HG02884 (cell line): ENCODE measurements at regions not wholly inside any gene's neighbourhood (a gene's known extent, or its start where the extent isn't known, plus 50 kb on each side); places are given as distances from the start of the nearest gene placed in this dataset.
"Not testable (repeated sequence)": the region's sequence is repeated elsewhere in the genome, so short reads cannot be mapped to it uniquely, and the experiment has no call there.

Source experiments
- ATAC-seq: cut with Tn5 transposase; IDR thresholded peaks from one replicate; pipeline ENCODE4 v1.9.1; 2021; ENCODE audit warnings: mild to moderate bottlenecking, moderate library complexity; ENCODE audit not compliant: unreplicated experiment

- ATAC-seq, result no peak
Measured at GRCh38 chr1:102821707-102822106, 286.6 kb downstream of the COL11A1 start.

GRCh38 chr1:102800406-102800805 lies 307.9 kb downstream of the COL11A1 start:
- ATAC-seq, result no peak

- ATAC-seq, result no peak
Measured at GRCh38 chr1:102799496-102799895, 308.8 kb downstream of the COL11A1 start.

GRCh38 chr1:102798718-102799117 lies 309.6 kb downstream of the COL11A1 start:
- ATAC-seq, result no peak

- no peak for ATAC-seq
Measured at GRCh38 chr1:102796429-102796828, 311.9 kb downstream of the COL11A1 start.

- no peak for ATAC-seq
Measured at GRCh38 chr1:102790997-102791396, 317.3 kb downstream of the COL11A1 start.

- ATAC-seq, result not testable (repeated sequence)
Measured at GRCh38 chr1:102789951-102790350, 318.4 kb downstream of the COL11A1 start.

- ATAC-seq, result no peak
Measured at GRCh38 chr1:102783487-102783886, 324.8 kb downstream of the COL11A1 start.

GRCh38 chr1:102782144-102782543 lies 326.2 kb downstream of the COL11A1 start:
- no peak for ATAC-seq

- ATAC-seq, result no peak
Measured at GRCh38 chr1:102776071-102776470, 332.3 kb downstream of the COL11A1 start.

GRCh38 chr1:102772831-102773230 lies 335.5 kb downstream of the COL11A1 start:
- ATAC-seq, result no peak

GRCh38 chr1:102758418-102758817 lies 349.9 kb downstream of the COL11A1 start:
- ATAC-seq, result no peak

- no peak for ATAC-seq
Measured at GRCh38 chr1:102757363-102757762, 351.0 kb downstream of the COL11A1 start.

- no peak for ATAC-seq
Measured at GRCh38 chr1:102751111-102751510, 357.2 kb downstream of the COL11A1 start.

- no peak for ATAC-seq
Measured at GRCh38 chr1:102742426-102742825, 365.9 kb downstream of the COL11A1 start.

GRCh38 chr1:102733491-102734236 lies 374.7 kb downstream of the COL11A1 start:
- ATAC-seq, result no peak

GRCh38 chr1:102732927-102733326 lies 375.4 kb downstream of the COL11A1 start:
- no peak for ATAC-seq

- ATAC-seq, result no peak
Measured at GRCh38 chr1:102726417-102726816, 381.9 kb downstream of the COL11A1 start.

GRCh38 chr1:102724741-102725140 lies 383.6 kb downstream of the COL11A1 start:
- ATAC-seq, result no peak

GRCh38 chr1:102715150-102715549 lies 393.2 kb downstream of the COL11A1 start:
- no peak for ATAC-seq

GRCh38 chr1:102699524-102699923 lies 408.8 kb downstream of the COL11A1 start:
- no peak for ATAC-seq

- ATAC-seq, result no peak
Measured at GRCh38 chr1:102693345-102693744, 415.0 kb downstream of the COL11A1 start.

- ATAC-seq, result no peak
Measured at GRCh38 chr1:102691592-102692090, 416.7 kb downstream of the COL11A1 start.
